ENCODE measurements at regions not wholly inside any gene's neighbourhood (a gene's known extent, or its start where the extent isn't known, plus 50 kb on each side); places are given as distances from the start of the nearest gene placed in this dataset.
"Not testable (repeated sequence)": the region's sequence is repeated elsewhere in the genome, so short reads cannot be mapped to it uniquely, and the experiment has no call there.

GRCh38 chr2:238600506-238601432, 174.0 kb downstream of the ASB1 start:
- no peak for DNase-seq

DNA sequence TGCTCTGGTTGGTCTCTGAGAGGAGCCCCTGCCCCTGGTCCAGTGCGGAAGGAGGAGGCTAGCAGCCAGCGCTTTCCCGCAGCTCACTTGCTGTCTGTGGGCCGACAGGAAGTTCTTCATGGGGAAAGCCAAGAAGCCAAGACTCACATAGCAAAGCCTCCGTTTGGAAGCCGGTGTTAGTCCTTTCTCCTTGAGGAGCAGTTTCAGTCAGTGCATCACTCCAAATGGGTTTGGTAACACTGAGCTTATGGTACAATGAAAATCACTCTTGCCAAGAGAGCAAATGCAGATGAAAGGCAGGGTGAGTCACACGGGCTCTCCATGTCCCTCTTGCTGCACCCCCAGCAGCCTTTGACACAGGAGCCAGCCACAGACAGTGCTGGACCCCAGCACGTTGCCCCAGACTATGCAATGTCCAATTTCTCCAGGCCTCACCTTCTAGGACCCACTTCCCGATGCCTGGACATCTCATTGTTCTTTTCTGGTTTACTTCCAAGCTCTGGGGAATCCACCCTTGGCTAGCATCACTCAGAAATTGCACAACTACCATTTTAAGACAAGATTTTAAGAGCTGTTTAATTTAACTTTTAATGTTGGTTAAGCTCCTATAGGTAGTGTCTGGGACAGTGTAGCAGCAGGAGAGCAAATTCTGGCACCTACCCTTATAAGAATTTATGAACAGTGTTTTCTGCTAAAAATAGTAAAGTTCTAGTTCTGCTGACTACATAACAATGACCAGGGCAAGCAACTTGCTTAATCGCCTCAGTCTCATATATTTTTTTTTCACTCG, 174.9 kb downstream of the ASB1 start:
- DNase-seq: no peak

- DNase-seq: no peak
These were observed 175.7 kb downstream of the ASB1 start for GRCh38 chr2:238602223-238602960.

- no peak for DNase-seq
These were observed 176.9 kb downstream of the ASB1 start for GRCh38 chr2:238603596-238603995.

DNA sequence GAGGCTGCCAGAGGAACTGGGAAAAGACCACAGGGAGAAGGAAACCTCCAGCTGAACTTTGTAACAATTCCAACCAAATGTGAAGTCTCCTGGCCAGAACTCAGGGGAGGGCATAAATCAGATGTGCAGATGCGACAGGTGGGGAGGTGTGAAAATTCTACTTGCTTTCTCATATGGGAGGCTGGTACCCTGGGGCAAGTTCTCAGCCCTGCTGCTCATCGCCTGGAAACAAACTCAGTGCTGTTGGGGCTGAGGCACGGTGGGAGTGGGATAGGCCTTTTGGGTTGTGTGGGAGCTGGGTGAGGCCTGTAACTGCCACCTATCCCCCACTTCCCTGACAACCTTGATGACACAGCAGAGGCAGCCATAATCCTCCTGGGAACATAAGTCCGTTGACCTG, 179.6 kb downstream of the ASB1 start:
- no peak for DNase-seq

DNA sequence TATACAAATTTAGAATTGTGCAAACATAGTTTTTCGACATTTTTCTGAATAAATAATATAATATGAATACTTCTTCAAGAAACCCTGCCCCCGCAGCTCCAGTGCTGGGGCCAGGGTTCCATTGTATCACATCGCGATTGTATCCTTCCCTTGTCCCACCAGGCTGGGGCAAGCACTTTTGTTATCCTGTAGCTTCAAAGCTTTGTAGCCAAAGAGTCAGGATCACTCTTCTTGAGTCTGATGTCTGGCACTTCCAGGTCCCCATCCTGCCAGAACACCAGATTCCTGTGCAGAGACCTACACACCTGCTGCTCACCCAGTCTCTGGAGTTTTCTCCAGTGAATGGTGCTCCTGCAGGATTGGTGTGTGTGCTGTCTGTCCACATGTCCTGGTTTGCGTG, 186.9 kb downstream of the ASB1 start:
- no peak for DNase-seq

DNA sequence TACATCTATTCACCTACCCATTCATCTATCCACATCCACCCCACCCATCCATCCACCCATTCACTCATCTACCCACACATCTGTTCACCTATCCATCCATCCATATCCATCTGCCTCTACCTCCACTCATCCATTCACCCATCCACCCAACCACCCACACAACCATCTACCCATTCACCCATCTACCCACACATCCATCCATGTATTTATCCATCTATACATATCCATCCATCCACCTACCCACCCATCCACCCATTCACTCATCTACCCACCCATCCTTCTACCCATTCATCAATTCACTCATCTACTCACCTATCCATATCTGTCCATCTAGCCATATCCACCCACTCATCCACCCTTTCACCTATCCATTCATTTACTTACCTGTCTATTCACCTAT, 187.6 kb downstream of the ASB1 start:
- DNase-seq: no peak

GRCh38 chr2:238615187-238615586, 188.5 kb downstream of the ASB1 start:
- DNase-seq: no peak

GRCh38 chr2:238616681-238617080, 190.0 kb downstream of the ASB1 start:
- no peak for DNase-seq

DNA sequence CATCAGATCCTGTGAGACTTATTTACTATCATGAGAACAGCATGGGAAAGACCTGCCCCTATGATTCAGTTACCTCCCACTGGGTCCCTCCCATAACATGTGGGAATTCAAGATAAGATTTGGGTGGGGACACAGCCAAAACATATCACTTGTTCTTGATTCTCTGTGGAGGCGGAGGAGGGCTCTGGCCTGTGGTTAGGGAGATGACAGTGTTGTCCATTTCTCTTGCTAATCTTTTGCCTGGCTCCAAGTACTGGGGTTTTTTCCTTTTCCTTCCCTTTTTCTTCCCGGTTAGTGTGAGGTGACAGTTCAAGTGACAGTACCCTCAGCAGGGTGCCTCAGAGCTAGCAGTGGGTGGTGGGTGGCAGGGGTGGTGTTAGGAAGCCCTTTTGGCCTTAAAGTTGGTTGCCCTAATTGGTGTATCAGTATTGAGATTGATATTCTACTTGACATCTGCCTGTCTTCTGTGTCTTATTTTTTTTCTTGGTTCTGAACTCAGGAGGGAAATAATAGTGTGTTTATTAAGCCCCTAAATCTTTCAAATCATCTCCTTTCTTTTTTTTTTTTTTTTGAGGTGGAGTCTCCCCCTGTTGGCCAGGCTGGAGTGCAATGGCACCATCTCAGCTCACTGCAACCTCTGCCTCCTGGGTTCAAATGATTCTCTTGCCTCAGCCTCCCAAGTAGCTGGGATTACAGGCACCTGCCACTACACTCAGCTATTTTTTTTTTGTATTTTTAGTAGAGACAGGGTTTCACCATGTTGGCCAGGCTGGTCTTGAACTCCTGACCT, 192.0 kb downstream of the ASB1 start:
- not testable (repeated sequence) for DNase-seq

DNA sequence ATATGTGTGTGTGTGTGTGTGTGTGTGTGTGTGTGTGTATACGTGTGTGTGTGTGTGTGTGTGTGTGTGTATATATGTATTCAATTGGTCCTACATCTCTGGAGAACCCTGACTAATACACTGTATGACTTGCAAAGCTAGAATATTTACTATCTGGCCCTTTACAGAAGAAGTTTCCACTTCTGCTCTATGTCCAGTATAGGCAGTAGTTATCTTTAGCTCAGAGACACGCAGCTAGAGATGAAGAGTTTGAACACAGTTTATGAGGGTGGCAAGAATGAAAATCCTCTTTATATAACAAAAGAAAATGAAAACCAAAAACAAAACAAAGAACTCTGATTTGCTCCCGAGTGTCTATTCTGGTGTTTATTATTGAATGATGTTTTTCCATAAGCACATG, 201.2 kb downstream of the ASB1 start:
- DNase-seq: no peak

- DNase-seq: no peak
These were observed 202.3 kb downstream of the ASB1 start for GRCh38 chr2:238629064-238629463.

- no peak for DNase-seq
These were observed 204.9 kb downstream of the ASB1 start for GRCh38 chr2:238631491-238632180.

- no peak for DNase-seq
These were observed 205.7 kb downstream of the ASB1 start for GRCh38 chr2:238632181-238633060.

- no peak for DNase-seq
These were observed 206.9 kb downstream of the ASB1 start for GRCh38 chr2:238633426-238634328.

GRCh38 chr2:238634701-238635357, 208.1 kb downstream of the ASB1 start:
- DNase-seq: no peak

DNA sequence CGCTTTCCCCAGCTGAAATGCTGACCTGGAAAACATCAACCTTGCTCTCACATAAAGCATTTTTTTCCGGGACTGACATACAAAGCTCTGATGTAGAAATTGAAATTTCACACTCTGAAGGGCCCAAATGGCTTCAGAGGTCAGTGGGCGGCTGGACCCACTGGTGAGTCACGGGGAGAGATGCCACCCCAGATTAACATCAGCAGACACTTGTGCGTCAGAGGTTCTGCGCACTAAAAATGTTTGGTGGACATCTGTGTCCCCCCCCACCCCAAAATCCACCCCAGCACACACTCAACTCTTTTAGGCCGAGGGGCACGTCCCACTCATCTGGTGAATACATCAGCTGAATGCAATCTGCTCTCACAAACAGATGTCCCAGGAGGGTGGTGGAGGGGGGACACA, 208.9 kb downstream of the ASB1 start:
- no peak for DNase-seq

DNA sequence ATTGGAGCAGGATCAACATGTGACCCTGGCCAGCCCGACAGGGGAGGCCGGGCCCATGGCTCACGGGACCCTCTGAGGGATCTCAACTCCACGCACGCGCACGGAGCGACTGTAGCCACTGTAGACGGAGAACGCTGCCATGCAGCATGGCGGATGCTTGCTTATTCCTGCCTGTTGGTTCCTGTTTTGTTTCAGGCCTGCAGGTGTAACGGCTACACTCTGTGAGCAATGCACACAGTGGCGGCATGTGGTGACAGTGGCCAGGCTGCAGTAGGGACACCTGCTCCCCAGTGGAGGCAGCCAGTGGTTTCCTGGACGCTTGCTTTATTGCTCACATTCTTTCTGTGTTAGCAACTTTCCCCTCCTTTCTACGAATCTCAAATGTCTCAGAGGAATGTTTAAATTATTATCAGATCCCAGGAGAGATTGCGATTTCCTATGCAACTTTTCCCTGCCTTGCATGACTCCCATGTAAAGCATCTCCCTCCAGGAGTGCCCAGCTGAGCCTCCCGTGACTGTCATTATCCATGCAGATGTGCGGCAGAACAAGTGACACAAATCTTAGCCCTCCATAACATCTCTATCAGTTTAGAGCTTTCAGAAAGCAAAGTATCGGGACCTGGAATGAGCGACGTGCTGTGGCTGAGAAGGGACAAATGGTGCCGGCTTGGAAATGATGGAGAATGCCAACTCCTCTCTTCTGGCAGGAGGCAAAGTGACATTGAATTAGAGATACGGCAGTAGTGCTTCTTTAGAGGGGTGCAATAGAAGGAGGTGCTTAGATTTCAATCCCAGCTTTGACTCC, 209.7 kb downstream of the ASB1 start:
- no peak for DNase-seq
